ENCODE measurements at regions not wholly inside any gene's neighbourhood (a gene's known extent, or its start where the extent isn't known, plus 50 kb on each side); places are given as distances from the start of the nearest gene placed in this dataset.

DNA sequence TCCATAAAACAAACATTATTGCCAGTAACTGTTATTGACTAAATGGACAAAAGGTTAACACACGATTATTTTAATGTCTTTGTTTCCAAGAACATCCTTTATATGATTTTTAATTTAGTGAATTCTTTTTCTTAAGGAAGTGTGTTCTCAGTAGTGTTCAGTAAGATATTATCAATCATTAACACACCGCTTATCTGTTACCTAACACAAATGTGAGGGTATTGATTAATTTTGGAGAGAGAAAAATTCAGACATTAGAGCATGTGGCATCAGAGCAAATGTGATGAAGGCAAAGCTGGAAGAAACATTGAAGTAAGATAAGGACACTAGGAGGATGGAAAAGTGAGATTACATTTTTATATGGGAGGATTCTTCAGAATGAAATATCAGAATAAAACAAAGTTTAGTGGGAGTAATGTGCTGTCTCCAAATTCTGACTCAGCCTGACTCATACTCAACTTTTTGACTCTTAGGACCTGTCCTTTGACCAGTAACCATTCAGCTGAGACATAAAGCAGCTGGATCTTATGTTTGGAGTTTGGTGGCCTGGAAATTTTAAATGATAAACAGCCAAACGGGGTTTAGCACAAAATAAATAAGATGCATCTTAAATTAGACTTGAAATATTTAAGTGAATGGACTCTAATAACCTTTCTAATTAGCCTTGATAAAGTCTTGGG, 348.6 kb downstream of the CD109 start:
- TF ChIP-seq, protein P1, sequence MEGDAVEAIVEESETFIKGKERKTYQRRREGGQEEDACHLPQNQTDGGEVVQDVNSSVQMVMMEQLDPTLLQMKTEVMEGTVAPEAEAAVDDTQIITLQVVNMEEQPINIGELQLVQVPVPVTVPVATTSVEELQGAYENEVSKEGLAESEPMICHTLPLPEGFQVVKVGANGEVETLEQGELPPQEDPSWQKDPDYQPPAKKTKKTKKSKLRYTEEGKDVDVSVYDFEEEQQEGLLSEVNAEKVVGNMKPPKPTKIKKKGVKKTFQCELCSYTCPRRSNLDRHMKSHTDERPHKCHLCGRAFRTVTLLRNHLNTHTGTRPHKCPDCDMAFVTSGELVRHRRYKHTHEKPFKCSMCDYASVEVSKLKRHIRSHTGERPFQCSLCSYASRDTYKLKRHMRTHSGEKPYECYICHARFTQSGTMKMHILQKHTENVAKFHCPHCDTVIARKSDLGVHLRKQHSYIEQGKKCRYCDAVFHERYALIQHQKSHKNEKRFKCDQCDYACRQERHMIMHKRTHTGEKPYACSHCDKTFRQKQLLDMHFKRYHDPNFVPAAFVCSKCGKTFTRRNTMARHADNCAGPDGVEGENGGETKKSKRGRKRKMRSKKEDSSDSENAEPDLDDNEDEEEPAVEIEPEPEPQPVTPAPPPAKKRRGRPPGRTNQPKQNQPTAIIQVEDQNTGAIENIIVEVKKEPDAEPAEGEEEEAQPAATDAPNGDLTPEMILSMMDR (IDR thresholded peaks at IDR 0.05; ENCODE audit: poor library complexity, severe bottlenecking): no peak
- TF ChIP-seq REST (IDR thresholded peaks at IDR 0.05; ENCODE audit: borderline replicate concordance) (no peak), POLR2AphosphoS5 (IDR thresholded peaks at IDR 0.05) (no peak), EZH2 (IDR thresholded peaks at IDR 0.05; ENCODE audit: borderline replicate concordance, insufficient read depth, low read length, poor library complexity, severe bottlenecking) (no peak), TAF1 (IDR thresholded peaks at IDR 0.05; ENCODE audit: low read depth) (no peak), MXI1 (conservative IDR thresholded peaks at IDR 0.05; ENCODE audit: poor library complexity, severe bottlenecking) (no peak), EP300 (conservative IDR thresholded peaks at IDR 0.05; ENCODE audit: poor library complexity, severe bottlenecking) (no peak), SMC3 (conservative IDR thresholded peaks at IDR 0.05; ENCODE audit: poor library complexity) (no peak), RAD21 (conservative IDR thresholded peaks at IDR 0.05) (no peak)

Data from neural cell (in vitro differentiated cells).